ENCODE measurements at regions not wholly inside any gene's neighbourhood (a gene's known extent, or its start where the extent isn't known, plus 50 kb on each side); places are given as distances from the start of the nearest gene placed in this dataset.
"Not testable (repeated sequence)": the region's sequence is repeated elsewhere in the genome, so short reads cannot be mapped to it uniquely, and the experiment has no call there.

- no peak for DNase-seq
Measured at GRCh38 chr2:228594012-228594411, 412.5 kb upstream of the SPHKAP start.

- no peak for DNase-seq
Measured at GRCh38 chr2:228592925-228593324, 411.4 kb upstream of the SPHKAP start.

- DNase-seq: no peak
Measured at GRCh38 chr2:228590681-228591080, 409.2 kb upstream of the SPHKAP start.

- no peak for DNase-seq
Measured at GRCh38 chr2:228589115-228589514, 407.6 kb upstream of the SPHKAP start.

- DNase-seq: no peak
Measured at GRCh38 chr2:228581731-228582130, 400.2 kb upstream of the SPHKAP start.

- no peak for DNase-seq
Measured at GRCh38 chr2:228575897-228576296, 394.4 kb upstream of the SPHKAP start.

- not testable (repeated sequence) for DNase-seq
Measured at GRCh38 chr2:228568275-228568674, 386.8 kb upstream of the SPHKAP start.

- DNase-seq: no peak
Measured at GRCh38 chr2:228561816-228562215, 380.3 kb upstream of the SPHKAP start.

GRCh38 chr2:228559774-228560415 is 378.4 kb upstream of the SPHKAP start:
- no peak for DNase-seq

- DNase-seq: no peak
Measured at GRCh38 chr2:228556717-228557116, 375.2 kb upstream of the SPHKAP start.

GRCh38 chr2:228549441-228550007 is 368.0 kb upstream of the SPHKAP start:
- no peak for DNase-seq

GRCh38 chr2:228548230-228548629 is 366.7 kb upstream of the SPHKAP start:
- peak in 1 of 3 donors; percentile 34 for DNase-seq

- peak in 1 of 3 donors; percentile 1 for DNase-seq
Measured at GRCh38 chr2:228545748-228546145, 364.3 kb upstream of the SPHKAP start.

- DNase-seq: peak; percentile 1 to 53 (median 2)
Measured at GRCh38 chr2:228545041-228545747, 363.7 kb upstream of the SPHKAP start.

- DNase-seq: no peak
Measured at GRCh38 chr2:228543117-228543516, 361.6 kb upstream of the SPHKAP start.

- no peak for DNase-seq
Measured at GRCh38 chr2:228542277-228542676, 360.8 kb upstream of the SPHKAP start.

- peak in 1 of 3 donors; percentile 43 for DNase-seq
Measured at GRCh38 chr2:228541789-228542188, 360.3 kb upstream of the SPHKAP start.

- no peak for DNase-seq
Measured at GRCh38 chr2:228540976-228541375, 359.5 kb upstream of the SPHKAP start.

GRCh38 chr2:228535396-228535795 is 353.9 kb upstream of the SPHKAP start:
- DNase-seq: no peak

- DNase-seq: no peak
Measured at GRCh38 chr2:228533156-228533555, 351.7 kb upstream of the SPHKAP start.

- no peak for DNase-seq
Measured at GRCh38 chr2:228532233-228532632, 350.7 kb upstream of the SPHKAP start.

GRCh38 chr2:228527197-228527881 is 345.9 kb upstream of the SPHKAP start:
- DNase-seq: no peak

GRCh38 chr2:228526687-228527086 is 345.2 kb upstream of the SPHKAP start:
- no peak for DNase-seq
